ENCODE measurements at regions not wholly inside any gene's neighbourhood (a gene's known extent, or its start where the extent isn't known, plus 50 kb on each side); places are given as distances from the start of the nearest gene placed in this dataset.
"Not testable (repeated sequence)": the region's sequence is repeated elsewhere in the genome, so short reads cannot be mapped to it uniquely, and the experiment has no call there.

DNA sequence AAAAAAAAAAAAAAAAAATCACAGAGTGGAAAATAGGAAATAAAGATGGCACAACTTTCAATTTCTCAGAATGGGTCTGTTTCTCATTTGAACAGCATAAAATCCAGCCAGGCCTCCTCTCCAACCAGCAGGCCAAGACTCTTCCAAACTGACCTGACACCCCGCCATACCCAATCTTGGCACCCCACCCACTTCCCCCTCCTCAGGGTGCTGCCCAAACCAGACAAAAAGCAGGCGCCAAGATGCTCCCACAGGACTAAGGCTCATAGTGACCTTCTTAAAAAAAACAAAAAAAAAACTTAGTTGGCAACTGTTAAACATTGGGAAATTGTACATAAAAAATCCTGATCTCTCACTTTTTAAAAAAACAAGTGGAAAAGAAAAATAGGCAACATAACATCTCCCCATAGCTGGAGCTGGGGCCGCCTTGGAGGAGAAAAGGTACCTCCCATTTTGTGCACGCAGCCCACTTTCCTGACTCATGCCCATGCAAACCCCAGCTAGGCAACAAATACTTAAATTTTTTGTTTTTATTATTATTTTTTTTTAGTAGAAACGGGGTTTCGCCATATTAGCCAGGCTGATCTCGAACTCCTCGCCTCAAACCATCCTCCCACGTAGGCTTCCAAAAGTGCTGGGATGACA lies 124.9 kb upstream of the RRN3 start:
- not testable (repeated sequence) for TF ChIP-seq SMAD4 (CRISPR knock-in tag; conservative IDR thresholded peaks at IDR 0.05); PTTG1 (tag; IDR thresholded peaks at IDR 0.05; ENCODE audit: low read depth); POLR2AphosphoS5 (IDR thresholded peaks at IDR 0.05; ENCODE audit: control insufficient read depth, insufficient read depth, low read depth, low read length); RUNX1 (IDR thresholded peaks at IDR 0.05; ENCODE audit: low read depth); ZNF512 (tag; IDR thresholded peaks at IDR 0.05); TGIF2 (CRISPR knock-in tag; IDR thresholded peaks at IDR 0.05); CHD2 (IDR thresholded peaks at IDR 0.05; ENCODE audit: low read depth, low read length); FOXJ2 (tag; IDR thresholded peaks at IDR 0.05)
